B cell (primary cell): ENCODE measurements at regions not wholly inside any gene's neighbourhood (a gene's known extent, or its start where the extent isn't known, plus 50 kb on each side); places are given as distances from the start of the nearest gene placed in this dataset.

Experiments
- CTCF ChIP-seq: fragments of 200-600 bp; IDR thresholded peaks from one replicate; pipeline ENCODE4 v1.8.0; 2022; ENCODE audit warnings: antibody characterized with exemption, mild to moderate bottlenecking
- EZH2 ChIP-seq: IDR thresholded peaks from 2 replicates; pipeline ENCODE4 v1.6.1; 2012; ENCODE audit warnings: borderline replicate concordance, low read depth, mild to moderate bottlenecking, moderate library complexity, low read length; ENCODE audit not compliant: insufficient read depth, poor library complexity, severe bottlenecking

GRCh38 chr16:86808863-86809444 lies 230.6 kb downstream of the FOXL1 start:
- TF ChIP-seq CTCF, result no peak
- TF ChIP-seq EZH2, result no peak
